ENCODE measurements at regions not wholly inside any gene's neighbourhood (a gene's known extent, or its start where the extent isn't known, plus 50 kb on each side); places are given as distances from the start of the nearest gene placed in this dataset.

DNA sequence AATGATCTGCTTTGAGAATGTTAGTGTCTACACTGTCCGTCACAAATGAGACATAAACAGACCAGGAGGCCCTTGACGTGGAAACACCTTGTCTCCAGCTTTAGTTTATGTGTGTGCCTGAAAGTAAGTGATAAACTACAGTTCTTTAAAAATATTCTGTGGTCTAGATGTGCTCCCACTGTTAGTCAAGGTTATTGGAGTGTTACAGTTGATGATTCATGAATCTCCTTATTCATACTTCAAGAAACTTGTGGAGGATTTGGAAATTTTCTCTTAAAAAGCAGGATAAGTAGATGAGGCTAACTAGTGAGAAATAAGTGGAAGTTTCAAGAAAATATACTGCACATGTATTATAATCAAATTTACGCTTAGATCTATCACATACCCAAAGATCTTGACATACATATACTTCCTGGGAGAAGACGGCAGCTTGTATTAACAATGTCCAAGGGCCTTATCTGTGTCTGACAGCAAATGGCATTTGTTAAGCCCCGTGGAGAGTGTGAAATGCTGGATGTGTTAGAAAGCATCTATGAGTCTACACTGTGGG, 90.5 kb upstream of the MBOAT1 start:
- no peak overlapping the region for H3K27ac Mint-ChIP-seq
- no peaks in the 10 kb centered on the region for H3K9me3 Mint-ChIP-seq
- DNase-seq (ENCODE audit: low spot score in 2 of 2), result no peak
- no peak for ATAC-seq
- no peaks in the 10 kb centered on the region for H3K36me3 Mint-ChIP-seq

GRCh38 chr6:20306491-20306890, 94.2 kb upstream of the MBOAT1 start:
- H3K9me3 Mint-ChIP-seq, result peaks cover 4% of the 10 kb centered on the region in 2 donors
- H3K27ac Mint-ChIP-seq, result no peak overlapping the region
- H3K36me3 Mint-ChIP-seq, result no peaks in the 10 kb centered on the region
- DNase-seq (ENCODE audit: low spot score in 2 of 2) (no peak), ATAC-seq (no peak)

GRCh38 chr6:20309186-20309585, 92.5 kb upstream of the E2F3 start:
- Mint-ChIP-seq H3K27ac (no peak overlapping the region), H3K9me3 (peaks cover 4% of the 10 kb centered on the region in 2 donors), H3K36me3 (no peaks in the 10 kb centered on the region)
- no peak for ATAC-seq
- DNase-seq (ENCODE audit: low spot score in 2 of 2), result no peak

- no peak for DNase-seq (ENCODE audit: low spot score in 2 of 2)
- no peak for ATAC-seq
- Mint-ChIP-seq H3K36me3 (no peaks in the 10 kb centered on the region), H3K27ac (no peak overlapping the region), H3K9me3 (peaks cover 4% of the 10 kb centered on the region in 2 donors)
Observed at GRCh38 chr6:20310185-20310584, 91.5 kb upstream of the E2F3 start.

GRCh38 chr6:20312606-20313005, 89.1 kb upstream of the E2F3 start:
- Mint-ChIP-seq H3K9me3 (peaks cover 4% of the 10 kb centered on the region in 2 donors), H3K36me3 (no peaks in the 10 kb centered on the region), H3K27ac (no peak overlapping the region)
- ATAC-seq, result no peak
- no peak for DNase-seq (ENCODE audit: low spot score in 2 of 2)

- H3K9me3 Mint-ChIP-seq, result peaks cover 4% of the 10 kb centered on the region in 2 donors
- H3K36me3 Mint-ChIP-seq, result peaks cover 0 to under 1% of the 10 kb centered on the region in 2 donors
- DNase-seq (ENCODE audit: low spot score in 2 of 2) (no peak), ATAC-seq (no peak)
- no peak overlapping the region for H3K27ac Mint-ChIP-seq
Observed at GRCh38 chr6:20313051-20313450, 88.6 kb upstream of the E2F3 start.

- Mint-ChIP-seq H3K27ac (no peak overlapping the region), H3K9me3 (peaks cover 4 to 8% of the 10 kb centered on the region in 2 donors), H3K36me3 (peaks cover 0 to 5% of the 10 kb centered on the region in 2 donors)
- DNase-seq (ENCODE audit: low spot score in 2 of 2) (no peak), ATAC-seq (no peak)
Observed at GRCh38 chr6:20313960-20314530, 87.6 kb upstream of the E2F3 start.

- no peak overlapping the region for H3K27ac Mint-ChIP-seq
- no peak for DNase-seq (ENCODE audit: low spot score in 2 of 2)
- ATAC-seq, result no peak
- peaks cover 0 to 12% of the 10 kb centered on the region in 2 donors for H3K36me3 Mint-ChIP-seq
- H3K9me3 Mint-ChIP-seq, result peaks cover 6 to 11% of the 10 kb centered on the region in 2 donors
Observed at GRCh38 chr6:20314866-20315845, 86.5 kb upstream of the E2F3 start.

- DNase-seq (ENCODE audit: low spot score in 2 of 2), result no peak
- peaks cover 4 to 12% of the 10 kb centered on the region in 2 donors for H3K36me3 Mint-ChIP-seq
- no peak overlapping the region for H3K27ac Mint-ChIP-seq
- no peak for ATAC-seq
- H3K9me3 Mint-ChIP-seq, result peaks cover 4 to 8% of the 10 kb centered on the region in 2 donors
Observed at GRCh38 chr6:20317430-20317829, 84.2 kb upstream of the E2F3 start.

GRCh38 chr6:20318851-20319387, 82.8 kb upstream of the E2F3 start:
- Mint-ChIP-seq H3K36me3 (peaks cover 4 to 12% of the 10 kb centered on the region in 2 donors), H3K27ac (peak overlapping the region in 1 of 2 donors; percentile 88), H3K9me3 (peaks cover 4 to 8% of the 10 kb centered on the region in 2 donors)
- ATAC-seq (no peak), DNase-seq (ENCODE audit: low spot score in 2 of 2) (no peak)

GRCh38 chr6:20319520-20320357, 81.9 kb upstream of the E2F3 start:
- DNase-seq (ENCODE audit: low spot score in 2 of 2) (peak in 1 of 2 donors; percentile 48), ATAC-seq (peak; percentile 89 to 91)
- Mint-ChIP-seq H3K9me3 (peaks cover 4 to 8% of the 10 kb centered on the region in 2 donors), H3K27ac (peak overlapping the region; percentile 50 to 88), H3K36me3 (peaks cover 4 to 12% of the 10 kb centered on the region in 2 donors)

- no peak for ATAC-seq
- H3K27ac Mint-ChIP-seq, result no peak overlapping the region
- H3K9me3 Mint-ChIP-seq, result no peaks in the 10 kb centered on the region
- no peak for DNase-seq (ENCODE audit: low spot score in 2 of 2)
- no peaks in the 10 kb centered on the region for H3K36me3 Mint-ChIP-seq
Observed at GRCh38 chr6:20325641-20326421, 75.8 kb upstream of the E2F3 start.

DNA sequence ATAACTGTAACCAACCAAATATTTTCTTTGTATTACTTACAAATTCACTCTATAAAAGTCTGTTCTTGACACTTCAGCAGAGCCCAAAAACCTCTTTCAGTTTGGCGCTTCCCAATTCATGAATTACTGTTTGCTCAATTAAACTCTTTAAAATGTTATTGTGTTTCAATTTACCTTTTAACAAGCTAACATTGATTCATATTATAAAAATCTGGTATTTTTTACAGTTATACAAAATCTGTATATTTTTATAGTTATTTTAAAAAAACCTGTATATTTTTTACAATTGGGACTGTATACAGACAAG, 75.3 kb upstream of the E2F3 start:
- DNase-seq (ENCODE audit: low spot score in 2 of 2) (no peak), ATAC-seq (no peak)
- no peak overlapping the region for H3K27ac Mint-ChIP-seq
- no peaks in the 10 kb centered on the region for H3K36me3 Mint-ChIP-seq
- H3K9me3 Mint-ChIP-seq, result no peaks in the 10 kb centered on the region

DNA sequence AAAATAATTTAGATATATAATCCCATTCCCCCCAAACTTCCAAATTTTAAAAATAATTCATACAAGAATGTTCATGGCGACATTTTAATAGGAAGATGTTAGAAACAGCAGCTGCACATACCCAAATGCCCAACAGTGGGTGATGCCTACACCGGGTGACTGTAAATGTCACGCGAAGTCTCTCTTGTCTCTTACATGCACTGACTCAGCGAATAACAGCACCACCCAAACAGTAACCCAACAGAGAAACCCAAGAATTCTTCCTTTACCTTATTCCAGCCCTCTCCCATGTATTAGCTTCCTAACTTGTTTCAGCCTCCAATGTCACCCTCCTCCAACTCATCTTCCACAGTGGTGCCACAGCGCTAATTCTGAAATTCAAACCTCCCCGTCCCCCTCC, 74.5 kb upstream of the E2F3 start:
- H3K36me3 Mint-ChIP-seq, result no peaks in the 10 kb centered on the region
- H3K9me3 Mint-ChIP-seq, result no peaks in the 10 kb centered on the region
- no peak for ATAC-seq
- no peak for DNase-seq (ENCODE audit: low spot score in 2 of 2)
- H3K27ac Mint-ChIP-seq, result no peak overlapping the region

GRCh38 chr6:20328266-20328923, 73.3 kb upstream of the E2F3 start:
- no peaks in the 10 kb centered on the region for H3K36me3 Mint-ChIP-seq
- DNase-seq (ENCODE audit: low spot score in 2 of 2), result no peak
- H3K27ac Mint-ChIP-seq, result no peak overlapping the region
- H3K9me3 Mint-ChIP-seq, result no peaks in the 10 kb centered on the region
- ATAC-seq, result no peak
